ENCODE measurements at regions not wholly inside any gene's neighbourhood (a gene's known extent, or its start where the extent isn't known, plus 50 kb on each side); places are given as distances from the start of the nearest gene placed in this dataset.

DNA sequence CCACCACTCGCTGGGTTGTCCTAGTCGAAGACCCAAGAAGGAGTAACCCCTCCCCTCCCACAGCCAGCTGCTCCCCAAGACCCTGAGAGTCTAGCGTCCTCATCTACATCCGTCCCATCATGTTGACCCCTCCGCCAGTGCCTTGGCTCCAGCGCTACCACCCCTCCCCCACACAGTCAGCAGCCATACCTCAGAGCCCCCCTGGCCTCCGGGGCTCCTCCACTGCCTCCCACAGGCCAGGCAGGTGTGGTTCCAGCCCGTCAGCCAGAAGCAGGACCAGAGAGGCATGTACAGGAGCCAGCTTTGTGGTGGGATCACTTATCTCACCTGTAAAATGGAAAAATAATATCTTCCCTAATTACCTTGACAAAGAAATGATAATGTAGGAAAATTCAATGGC is 51.5 kb upstream of the PHF21B start:
- Histone ChIP-seq H3K27ac (no peak overlapping the region), H3K36me3 (no peaks in the 10 kb centered on the region), H3K27me3 (peaks cover 0 to 17% (median 0%) of the 10 kb centered on the region in 9 donors), H3K4me1 (no peaks in the 10 kb centered on the region), H3K9me3 (no peaks in the 10 kb centered on the region), H3K4me3 (no peak overlapping the region)
- intact Hi-C loops (cut with DNase I), result no loop called here
- no peak for TF ChIP-seq POLR2A (IDR thresholded peaks at IDR 0.05)
- TF ChIP-seq, protein P1, sequence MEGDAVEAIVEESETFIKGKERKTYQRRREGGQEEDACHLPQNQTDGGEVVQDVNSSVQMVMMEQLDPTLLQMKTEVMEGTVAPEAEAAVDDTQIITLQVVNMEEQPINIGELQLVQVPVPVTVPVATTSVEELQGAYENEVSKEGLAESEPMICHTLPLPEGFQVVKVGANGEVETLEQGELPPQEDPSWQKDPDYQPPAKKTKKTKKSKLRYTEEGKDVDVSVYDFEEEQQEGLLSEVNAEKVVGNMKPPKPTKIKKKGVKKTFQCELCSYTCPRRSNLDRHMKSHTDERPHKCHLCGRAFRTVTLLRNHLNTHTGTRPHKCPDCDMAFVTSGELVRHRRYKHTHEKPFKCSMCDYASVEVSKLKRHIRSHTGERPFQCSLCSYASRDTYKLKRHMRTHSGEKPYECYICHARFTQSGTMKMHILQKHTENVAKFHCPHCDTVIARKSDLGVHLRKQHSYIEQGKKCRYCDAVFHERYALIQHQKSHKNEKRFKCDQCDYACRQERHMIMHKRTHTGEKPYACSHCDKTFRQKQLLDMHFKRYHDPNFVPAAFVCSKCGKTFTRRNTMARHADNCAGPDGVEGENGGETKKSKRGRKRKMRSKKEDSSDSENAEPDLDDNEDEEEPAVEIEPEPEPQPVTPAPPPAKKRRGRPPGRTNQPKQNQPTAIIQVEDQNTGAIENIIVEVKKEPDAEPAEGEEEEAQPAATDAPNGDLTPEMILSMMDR (IDR thresholded peaks at IDR 0.05), result no peak
- 60 to 80% (median 70%) methylated on average over 8 of the region's 8 CpGs for WGBS, 4 donors
- ATAC-seq (no peak), DNase-seq (no peak)

DNA sequence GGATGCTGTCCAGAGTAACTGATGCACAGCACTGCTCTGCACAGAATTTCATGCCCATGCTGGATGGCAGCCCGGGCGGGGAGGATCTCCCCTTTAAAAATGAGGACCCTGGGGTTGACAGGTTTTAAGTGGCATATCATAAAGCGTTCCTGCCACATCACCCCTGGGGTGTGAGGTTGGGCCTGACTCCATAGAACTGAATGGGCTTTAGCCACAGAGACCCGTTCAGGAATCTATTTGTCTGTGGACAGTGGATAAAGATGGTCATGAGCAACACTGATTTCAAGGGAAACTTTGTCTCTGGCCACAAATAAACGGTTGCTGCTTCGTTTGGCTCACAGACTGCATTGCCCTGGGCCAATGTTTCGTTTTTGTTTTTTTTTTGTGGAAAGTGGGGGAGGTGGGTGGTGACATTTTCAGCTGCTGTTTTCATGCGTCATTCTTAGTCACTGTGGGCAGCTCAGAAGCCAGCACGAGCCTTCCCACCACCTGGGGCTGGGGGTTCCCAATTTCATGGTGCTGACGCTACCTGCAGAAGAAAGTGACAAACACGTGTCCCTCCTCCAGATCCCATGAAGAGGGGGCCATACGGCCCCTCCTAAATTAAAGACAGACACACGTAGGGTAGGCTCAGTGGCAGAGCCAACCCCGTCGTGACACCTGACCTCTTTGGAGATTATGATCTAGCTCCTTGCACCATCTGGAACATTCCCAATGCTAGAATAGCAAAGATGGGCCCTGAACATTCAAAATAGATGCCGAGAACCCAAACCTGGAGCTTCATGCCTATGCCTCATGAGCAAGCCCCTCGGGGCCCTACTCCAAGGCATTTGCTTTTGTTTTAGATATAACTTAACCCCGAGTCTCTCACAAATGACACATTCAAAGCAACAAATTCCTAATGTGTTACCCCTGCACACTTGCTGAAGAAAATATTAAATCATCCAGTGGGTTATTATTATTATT is 54.8 kb upstream of the PHF21B start:
- H3K4me1 ChIP-seq, result no peaks in the 10 kb centered on the region
- peaks cover 0 to 15% (median 0%) of the 10 kb centered on the region in 9 donors for H3K27me3 ChIP-seq
- intact Hi-C loops (cut with DNase I), result no loop called here
- TF ChIP-seq, protein P1 (IDR thresholded peaks at IDR 0.05), result no peak
- TF ChIP-seq POLR2A (IDR thresholded peaks at IDR 0.05), result no peak
- DNase-seq (no peak), ATAC-seq (no peak)
- 58 to 62% (median 60%) methylated on average over 17 to 18 of the region's 18 CpGs for WGBS, 4 donors
- H3K36me3 ChIP-seq, result no peaks in the 10 kb centered on the region
- no peak overlapping the region for H3K27ac ChIP-seq
- peaks cover 0 to 16% (median 0%) of the 10 kb centered on the region in 12 donors for H3K9me3 ChIP-seq
- no peak overlapping the region for H3K4me3 ChIP-seq

DNA sequence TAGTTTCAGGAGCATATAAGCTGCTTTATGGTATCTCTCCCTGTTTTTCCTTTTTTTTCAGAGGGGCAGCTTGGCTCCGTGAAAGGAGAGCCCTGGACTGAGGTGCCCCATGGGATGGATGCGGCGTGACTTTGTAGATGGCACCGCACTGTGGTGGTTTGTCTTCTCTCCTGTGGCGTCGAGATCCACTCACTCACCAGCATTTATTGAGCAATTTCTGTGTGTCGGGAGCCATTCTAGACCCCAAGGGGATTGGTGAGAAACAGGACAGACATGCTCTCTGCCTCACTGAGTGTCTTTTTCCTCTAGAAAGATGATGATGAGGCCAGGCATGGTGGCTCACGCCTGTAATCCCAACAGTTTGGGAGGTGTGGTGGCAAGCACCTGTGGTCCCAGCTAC is 55.9 kb upstream of the PHF21B start:
- intact Hi-C loops (cut with DNase I), result no loop called here
- no peak for TF ChIP-seq POLR2A (IDR thresholded peaks at IDR 0.05)
- TF ChIP-seq, protein P1 (IDR thresholded peaks at IDR 0.05), result no peak

DNA sequence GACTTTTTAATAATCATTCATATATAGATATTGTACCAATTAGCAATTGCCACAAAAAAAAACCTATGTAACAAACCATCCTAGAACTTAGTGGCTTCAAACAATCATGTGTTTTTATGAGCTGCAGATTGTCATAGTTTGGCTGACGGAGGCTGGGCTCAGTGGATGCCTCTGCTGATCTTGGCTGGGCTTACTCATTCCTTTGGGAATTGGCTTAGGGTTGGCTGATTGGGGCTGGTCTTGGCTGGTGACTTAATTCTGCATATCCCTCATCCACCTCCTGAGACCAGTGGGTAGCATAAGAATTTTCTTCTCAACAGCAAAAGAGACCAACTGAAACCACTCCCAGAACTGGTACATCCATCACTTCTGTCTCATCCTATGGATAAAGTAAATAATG is 57.9 kb upstream of the PHF21B start:
- DNase-seq, result no peak
- 47 to 68% (median 60%) methylated on average over 1 of the region's 1 CpG for WGBS, 4 donors
- no peak overlapping the region for H3K4me3 ChIP-seq
- no peak for ATAC-seq
- no peak for TF ChIP-seq POLR2A (IDR thresholded peaks at IDR 0.05)
- TF ChIP-seq, protein P1 (IDR thresholded peaks at IDR 0.05), result no peak
- H3K4me1 ChIP-seq, result no peaks in the 10 kb centered on the region
- H3K27ac ChIP-seq, result no peak overlapping the region
- intact Hi-C loops (cut with DNase I), result no loop called here
- H3K9me3 ChIP-seq, result peaks cover 0 to 16% (median 0%) of the 10 kb centered on the region in 12 donors
- no peaks in the 10 kb centered on the region for H3K36me3 ChIP-seq
- peaks cover 0 to 35% (median 17%) of the 10 kb centered on the region in 9 donors for H3K27me3 ChIP-seq

More for the DNA sequence above, 55.9 kb upstream of the PHF21B start:
- peaks cover 0 to 16% (median 0%) of the 10 kb centered on the region in 12 donors for H3K9me3 ChIP-seq
- ATAC-seq, result no peak
- DNase-seq, result no peak
- no peaks in the 10 kb centered on the region for H3K4me1 ChIP-seq
- WGBS, 4 donors, result 86 to 91% (median 86%) methylated on average over 8 of the region's 8 CpGs
- H3K27me3 ChIP-seq, result peaks cover 0 to 19% (median 6%) of the 10 kb centered on the region in 9 donors
- H3K27ac ChIP-seq, result no peak overlapping the region
- no peak overlapping the region for H3K4me3 ChIP-seq
- H3K36me3 ChIP-seq, result no peaks in the 10 kb centered on the region

Data from heart left ventricle (tissue), 16 donors.